ENCODE measurements at regions not wholly inside any gene's neighbourhood (a gene's known extent, or its start where the extent isn't known, plus 50 kb on each side); places are given as distances from the start of the nearest gene placed in this dataset.

- no peak for DNase-seq (ENCODE audit: low read depth)
- no peak overlapping the region for H3K4me3 ChIP-seq (ENCODE audit: low read depth, low read length)
- no peak for TF ChIP-seq CTCF (IDR thresholded peaks at IDR 0.05; ENCODE audit: insufficient read depth, low read depth, low read length, missing control alignments)
These were observed 62.0 kb upstream of the PCDH20 start for GRCh38 chr13:61477619-61478018.

GRCh38 chr13:61470786-61471185, 55.1 kb upstream of the PCDH20 start:
- H3K4me3 ChIP-seq (ENCODE audit: low read depth, low read length): no peak overlapping the region
- DNase-seq (ENCODE audit: low read depth): no peak
- no peak for TF ChIP-seq CTCF (IDR thresholded peaks at IDR 0.05; ENCODE audit: insufficient read depth, low read depth, low read length, missing control alignments)

GRCh38 chr13:61466280-61466679, 50.6 kb upstream of the PCDH20 start:
- TF ChIP-seq CTCF (IDR thresholded peaks at IDR 0.05; ENCODE audit: insufficient read depth, low read depth, low read length, missing control alignments): no peak

More at GRCh38 chr13:61466280-61466679, 50.6 kb upstream of the PCDH20 start:
- no peak overlapping the region for H3K4me3 ChIP-seq (ENCODE audit: low read depth, low read length)
- DNase-seq (ENCODE audit: low read depth): no peak
